Activated CD8-positive, alpha-beta T cell treated with anti-CD3 and anti-CD28 coated beads for 36 hours (primary cell): ENCODE measurements at regions not wholly inside any gene's neighbourhood (a gene's known extent, or its start where the extent isn't known, plus 50 kb on each side); places are given as distances from the start of the nearest gene placed in this dataset.

Source experiments
- ATAC-seq: fragments of 200-7000 bp; cut with Tn5 transposase; one replicate; pipeline ENCODE4 v1.10.0; 2021; ENCODE audit warnings: mild to moderate bottlenecking, moderate library complexity
- CTCF ChIA-PET: fragments of 350-600 bp; sonication (Branson Sonifier 250); formaldehyde crosslinking; loops from one replicate; lab custom pipeline; 2021; ENCODE audit warnings: antibody characterized with exemption; lab: Charles Lee
- POLR2A ChIA-PET: fragments of 350-600 bp; sonication (Branson Sonifier 250); formaldehyde crosslinking; loops from one replicate; lab custom pipeline; 2021; ENCODE audit warnings: antibody characterized with exemption; lab: Charles Lee
- DNase-seq: peaks from one replicate; pipeline ENCODE4 v3.0.0-alpha.2; 2020
- H3K27ac Mint-ChIP-seq: one replicate; pipeline ENCODE4 v1.8.0; 2021; ENCODE audit warnings: mild to moderate bottlenecking, mixed read lengths
- H3K27me3 Mint-ChIP-seq: one replicate; pipeline ENCODE4 v1.8.0; 2021; ENCODE audit warnings: mixed read lengths
- H3K36me3 Mint-ChIP-seq: one replicate; pipeline ENCODE4 v1.8.0; 2021; ENCODE audit warnings: low read depth, mixed read lengths
- H3K4me1 Mint-ChIP-seq: one replicate; pipeline ENCODE4 v1.8.0; 2021; ENCODE audit warnings: low read depth, mixed read lengths
- H3K4me3 Mint-ChIP-seq: one replicate; pipeline ENCODE4 v1.8.0; 2021; ENCODE audit warnings: mild to moderate bottlenecking, moderate library complexity, mixed read lengths
- H3K9me3 Mint-ChIP-seq: one replicate; pipeline ENCODE4 v1.8.0; 2021; ENCODE audit warnings: mixed read lengths
- CTCF ChIP-seq: fragments of 200-600 bp; IDR thresholded peaks from one replicate; pipeline ENCODE4 v1.8.0; 2022; ENCODE audit warnings: antibody characterized with exemption, mild to moderate bottlenecking
- intact Hi-C: fragments of 100-400 bp; cut with micrococcal nuclease; formaldehyde crosslinking; loops from one replicate; pipeline ENCODE4 v1.10.0; 2022

DNA sequence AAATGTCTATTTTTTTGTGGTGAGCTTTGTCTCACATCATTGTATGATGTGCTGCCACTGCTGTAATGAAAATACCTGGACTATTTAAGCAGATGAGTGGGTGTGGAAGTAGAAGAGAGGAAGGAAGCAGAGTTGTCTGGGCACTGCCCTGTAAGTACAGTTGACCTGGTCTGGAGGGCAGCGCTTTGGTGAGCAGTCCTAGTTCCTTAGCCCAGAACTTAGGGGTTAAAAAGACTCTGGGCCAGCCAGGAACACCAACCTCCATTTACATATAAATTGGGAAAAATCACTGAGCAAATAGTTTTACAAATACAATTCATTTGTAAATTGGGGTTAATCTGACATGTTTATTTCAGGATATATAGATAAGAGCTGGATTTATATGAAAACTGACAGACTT is 347.1 kb upstream of the FAT1 start:
- DNase-seq (no peak), ATAC-seq (no peak)
- Mint-ChIP-seq H3K4me3 (no peak overlapping the region), H3K27me3 (no peaks in the 10 kb centered on the region), H3K36me3 (no peaks in the 10 kb centered on the region), H3K27ac (no peak overlapping the region), H3K4me1 (no peaks in the 10 kb centered on the region), H3K9me3 (peaks cover 5% of the 10 kb centered on the region)
- POLR2A ChIA-PET: interaction anchor here (0.6 kb wide), 1 partner anchor 1058 kb away, joined by 4 read pairs; no protein-coding TSS in a partner anchor
- intact Hi-C loops: no loop called here
- no peak for TF ChIP-seq CTCF
- CTCF ChIA-PET: no interaction called here

DNA sequence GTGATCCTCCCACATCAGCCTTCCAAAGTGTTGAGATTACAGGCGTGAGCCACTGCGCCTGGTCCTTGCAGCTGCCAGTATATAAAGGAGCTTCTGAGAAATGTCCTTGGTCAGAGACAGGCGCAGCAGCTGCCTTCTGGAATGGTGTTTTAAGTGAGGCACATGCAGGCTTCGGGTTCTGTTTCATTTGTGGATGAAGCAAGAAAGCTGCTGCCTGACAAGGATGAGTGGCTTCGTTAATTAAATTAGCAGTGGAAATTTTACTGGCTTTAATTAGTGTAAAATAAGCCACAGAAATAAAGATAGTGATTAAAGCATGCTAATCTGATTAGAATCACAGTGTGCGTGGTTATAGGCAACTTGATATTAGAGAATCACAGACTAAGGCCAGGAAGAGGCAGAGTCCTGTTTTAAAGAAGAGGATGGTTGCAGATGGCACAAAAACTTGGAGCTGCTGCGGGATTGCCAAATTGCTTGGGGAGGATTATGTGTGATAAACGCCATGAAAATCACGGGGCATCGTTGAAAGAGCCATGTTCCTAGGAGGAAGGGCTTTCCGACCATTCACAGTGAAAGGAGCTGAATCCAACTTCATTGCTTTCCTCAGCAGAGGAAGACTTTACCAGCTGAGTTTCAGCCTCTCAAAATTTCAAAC is 348.4 kb upstream of the FAT1 start:
- ATAC-seq (no peak), DNase-seq (no peak)
- ChIA-PET POLR2A (no interaction called here), CTCF (no interaction called here)
- Mint-ChIP-seq H3K36me3 (no peaks in the 10 kb centered on the region), H3K9me3 (peaks cover 5% of the 10 kb centered on the region), H3K4me3 (no peak overlapping the region), H3K27me3 (no peaks in the 10 kb centered on the region), H3K27ac (no peak overlapping the region), H3K4me1 (no peaks in the 10 kb centered on the region)
- intact Hi-C loops: no loop called here
- no peak for TF ChIP-seq CTCF

DNA sequence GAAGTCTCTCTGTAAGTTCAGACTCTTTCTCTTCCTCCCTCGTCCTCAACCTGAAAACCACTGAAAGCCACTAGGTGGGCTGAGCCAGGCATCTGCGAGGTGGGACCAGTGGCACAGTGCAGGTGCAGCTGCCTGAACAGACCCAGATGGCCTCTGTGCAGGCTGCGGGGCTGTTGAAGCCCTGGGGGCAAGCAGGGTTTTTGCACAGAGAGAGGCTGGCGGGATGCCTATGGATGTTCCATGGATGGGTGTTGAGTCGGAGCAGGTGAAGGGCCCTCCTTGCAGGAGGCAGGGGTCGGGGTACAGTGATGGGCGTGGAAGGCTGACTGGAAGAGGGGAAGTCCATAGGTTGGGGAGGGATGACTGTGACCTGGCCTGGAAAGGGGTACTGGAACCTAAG is 350.2 kb upstream of the FAT1 start:
- Mint-ChIP-seq H3K4me1 (no peaks in the 10 kb centered on the region), H3K4me3 (no peak overlapping the region), H3K27ac (no peak overlapping the region), H3K9me3 (peaks cover 5% of the 10 kb centered on the region), H3K27me3 (no peaks in the 10 kb centered on the region), H3K36me3 (no peaks in the 10 kb centered on the region)
- ChIA-PET CTCF (no interaction called here), POLR2A (no interaction called here)
- TF ChIP-seq CTCF: no peak
- intact Hi-C loops: no loop called here
- ATAC-seq (no peak), DNase-seq (no peak)

DNA sequence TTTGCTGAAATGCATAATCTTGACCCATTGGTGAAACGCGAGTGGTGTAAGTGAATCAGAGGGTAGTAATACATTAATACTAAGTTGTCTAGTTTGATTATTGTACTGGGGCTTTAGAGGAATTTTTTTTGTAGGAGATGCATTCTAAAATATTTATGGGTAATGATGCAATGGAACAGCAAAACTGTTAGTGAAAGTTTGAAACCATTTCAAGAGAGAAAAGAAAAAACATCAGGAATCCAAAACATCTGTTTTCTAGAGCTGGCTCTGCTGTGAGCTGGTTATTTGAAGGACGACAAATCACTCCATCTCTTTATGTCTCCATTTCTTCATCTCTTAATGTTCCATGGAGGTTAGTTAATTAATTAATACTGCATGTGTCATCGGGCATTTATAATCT is 351.9 kb upstream of the FAT1 start:
- Mint-ChIP-seq H3K36me3 (no peaks in the 10 kb centered on the region), H3K9me3 (peaks cover 2% of the 10 kb centered on the region), H3K27ac (no peak overlapping the region), H3K4me1 (no peaks in the 10 kb centered on the region), H3K4me3 (no peak overlapping the region), H3K27me3 (no peaks in the 10 kb centered on the region)
- no peak for TF ChIP-seq CTCF
- ChIA-PET CTCF (no interaction called here), POLR2A (no interaction called here)
- intact Hi-C loops: no loop called here
- ATAC-seq: no peak
- no peak for DNase-seq

DNA sequence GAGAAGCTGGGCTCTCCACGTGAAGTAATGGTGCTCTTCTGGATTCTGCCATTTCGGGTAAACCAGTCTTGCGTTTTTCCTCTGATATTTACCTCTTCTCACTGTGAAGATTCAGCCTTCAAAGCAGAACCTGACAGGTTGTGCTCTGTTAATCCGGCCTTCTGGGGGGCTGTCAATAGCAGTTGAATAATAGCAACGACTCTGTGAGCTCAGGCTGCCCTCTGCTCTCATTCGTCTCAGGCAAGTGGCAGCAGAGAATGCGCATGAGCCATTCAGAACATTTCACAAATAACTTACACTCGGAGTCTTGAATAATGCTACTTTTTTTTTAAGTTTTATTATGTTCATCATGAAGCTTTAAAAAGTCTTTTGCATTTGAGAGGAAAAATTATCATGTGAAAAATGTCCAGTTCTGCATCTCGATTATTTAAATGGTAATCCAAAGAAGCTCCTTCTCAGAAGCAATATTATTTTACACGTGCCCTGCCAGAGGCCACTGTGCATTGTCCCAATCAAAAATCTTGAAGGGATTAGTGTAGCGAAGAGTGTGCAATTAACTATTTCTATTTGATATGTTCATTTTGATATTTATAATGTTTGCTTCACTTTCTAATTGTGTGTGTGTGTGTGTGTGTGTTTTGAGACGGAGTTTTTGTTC is 354.2 kb upstream of the FAT1 start:
- Mint-ChIP-seq H3K27ac (no peak overlapping the region), H3K4me3 (no peak overlapping the region), H3K9me3 (peaks cover 2% of the 10 kb centered on the region), H3K36me3 (no peaks in the 10 kb centered on the region), H3K27me3 (no peaks in the 10 kb centered on the region), H3K4me1 (no peaks in the 10 kb centered on the region)
- POLR2A ChIA-PET: no interaction called here
- TF ChIP-seq CTCF: no peak
- intact Hi-C loops: no loop called here
- DNase-seq: no peak
- CTCF ChIA-PET: no interaction called here
- ATAC-seq: no peak
